Breast epithelium (tissue), 3 donors: ENCODE measurements at regions not wholly inside any gene's neighbourhood (a gene's known extent, or its start where the extent isn't known, plus 50 kb on each side); places are given as distances from the start of the nearest gene placed in this dataset.

Experiments
- CTCF ChIP-seq, 3 donors: fragments of 450-650 bp; IDR thresholded peaks; one replicate each; pipeline ENCODE4 v1.5.1; 2016 to 2017; ENCODE audit warnings: antibody characterized with exemption in 3 of 3, mild to moderate bottlenecking in 3 of 3, moderate library complexity in 3 of 3
- POLR2A ChIP-seq: fragments of 450-650 bp; IDR thresholded peaks from one replicate; pipeline ENCODE4 v1.6.1; 2016; ENCODE audit warnings: antibody characterized with exemption, mild to moderate bottlenecking, moderate library complexity
- POLR2AphosphoS5 ChIP-seq, 3 donors: sonication (generic); formaldehyde crosslinking; IDR thresholded peaks; one replicate each; pipeline ENCODE4 v1.6.1; 2017; ENCODE audit warnings: antibody characterized with exemption in 3 of 3

DNA sequence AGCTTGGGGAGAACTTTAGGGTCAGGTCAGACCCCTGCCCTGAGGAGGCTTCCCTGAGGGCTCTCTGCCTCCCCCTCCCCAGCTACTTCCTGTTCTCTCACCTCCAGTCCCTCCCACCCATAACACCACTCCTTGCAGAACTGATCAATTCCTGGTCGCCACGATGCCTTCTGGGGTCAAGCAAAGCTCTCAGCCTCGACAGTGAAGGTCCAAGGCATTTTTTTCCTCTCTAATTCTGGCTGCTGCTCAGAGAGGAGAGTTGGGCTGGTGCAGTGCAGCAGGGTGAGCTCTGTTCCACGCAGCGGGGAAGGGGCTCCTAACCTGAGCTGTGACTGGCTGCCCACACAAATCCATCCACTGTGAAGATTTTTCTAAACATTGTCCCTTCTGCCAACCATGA lies 628.4 kb downstream of the BRD1 start:
- TF ChIP-seq CTCF (IDR thresholded peaks at IDR 0.05) (no peak), POLR2A (no peak), POLR2AphosphoS5 (IDR thresholded peaks at IDR 0.05) (no peak)
